ENCODE measurements at regions not wholly inside any gene's neighbourhood (a gene's known extent, or its start where the extent isn't known, plus 50 kb on each side); places are given as distances from the start of the nearest gene placed in this dataset.

DNA sequence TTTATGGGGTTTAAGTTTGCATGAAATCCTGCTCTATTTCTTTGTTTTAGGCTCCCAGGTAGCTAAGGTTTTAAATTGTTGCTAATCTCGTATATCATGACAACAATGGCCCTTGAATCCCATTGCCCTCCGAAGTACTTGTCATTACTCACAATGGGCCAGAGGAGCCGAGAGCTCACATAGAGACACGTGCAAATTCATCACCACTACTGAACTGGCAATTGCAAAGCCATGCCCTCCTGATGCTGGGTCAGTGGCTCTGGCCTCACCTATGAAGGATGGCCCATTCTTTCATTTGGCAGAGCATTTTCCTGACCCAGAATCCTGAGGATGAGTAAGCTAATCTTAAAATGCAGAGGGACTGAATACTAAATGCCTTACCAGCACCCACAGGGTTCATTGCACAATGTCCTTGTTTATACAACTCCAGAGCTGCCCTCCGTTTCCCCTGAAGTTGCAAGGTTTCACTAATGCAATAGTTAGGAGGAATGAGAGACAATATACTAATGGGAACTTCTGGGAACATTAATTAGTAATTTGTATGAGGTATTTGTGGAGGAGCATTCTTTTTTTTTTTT is 71.6 kb upstream of the GAREM1 start:
- DNase-seq, result no peak

DNA sequence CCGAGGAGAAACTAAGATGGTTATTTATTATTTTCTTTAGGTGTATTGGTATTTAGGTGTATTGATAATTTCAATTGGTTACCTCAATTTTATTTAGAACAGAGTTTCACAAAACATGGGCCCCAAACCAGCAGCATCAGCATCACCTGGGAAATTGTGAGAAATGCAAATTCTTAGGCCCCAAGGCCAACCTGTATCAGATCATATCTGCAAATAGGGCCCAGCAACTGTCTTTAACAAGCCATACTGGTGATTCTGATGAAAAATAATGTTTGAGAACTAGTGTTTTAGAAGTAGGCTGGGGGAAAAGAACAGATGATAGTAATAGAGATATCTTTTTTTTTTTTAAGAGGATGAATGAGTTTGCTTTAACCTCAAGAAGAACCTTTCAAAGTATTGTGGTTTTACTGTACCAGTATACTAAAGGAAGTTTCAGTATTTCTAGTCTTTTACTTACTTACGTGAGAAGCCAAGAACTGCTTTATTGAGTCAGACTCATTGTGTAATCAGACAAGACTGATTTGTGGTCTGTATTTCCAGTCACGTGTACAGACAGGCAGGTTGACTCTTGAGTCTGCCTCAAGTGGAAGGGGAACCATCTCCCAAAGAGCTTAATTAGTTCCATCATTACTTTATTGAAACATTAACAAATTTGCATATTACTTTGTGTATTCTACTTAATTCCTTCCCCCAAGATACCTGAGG is 60.4 kb upstream of the GAREM1 start:
- DNase-seq, result no peak

DNA sequence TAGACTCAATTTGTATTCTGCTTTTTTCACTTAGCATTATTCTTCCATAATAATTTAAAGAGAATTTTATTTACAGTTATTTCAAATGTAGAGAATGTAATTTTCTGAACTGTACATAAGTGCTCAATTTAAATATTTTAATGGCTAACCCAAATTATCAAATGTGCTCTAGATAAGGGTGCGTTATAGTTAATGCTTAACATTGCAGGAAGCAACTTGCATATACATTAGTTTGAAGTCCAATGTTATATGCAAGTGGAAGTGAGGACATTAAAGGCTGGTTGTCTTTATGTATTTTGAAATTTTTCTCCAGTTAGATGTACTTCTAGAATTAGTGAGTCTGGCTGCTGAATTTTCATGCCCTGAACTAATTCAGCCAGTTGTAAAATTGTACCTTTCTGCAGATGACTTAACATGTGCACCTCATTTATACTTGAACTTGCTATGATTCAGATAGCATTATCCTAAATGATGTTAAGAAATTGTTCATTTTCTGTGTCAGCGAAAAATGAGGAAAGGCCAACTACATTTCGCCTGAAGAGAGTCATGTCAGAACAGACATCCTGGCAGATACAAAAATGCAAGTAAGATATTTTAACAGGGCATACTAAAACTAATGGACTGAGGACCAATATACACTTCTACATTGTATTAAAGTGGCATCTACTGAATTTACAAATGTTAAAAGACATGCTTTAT is 59.2 kb upstream of the GAREM1 start:
- no peak for DNase-seq

DNA sequence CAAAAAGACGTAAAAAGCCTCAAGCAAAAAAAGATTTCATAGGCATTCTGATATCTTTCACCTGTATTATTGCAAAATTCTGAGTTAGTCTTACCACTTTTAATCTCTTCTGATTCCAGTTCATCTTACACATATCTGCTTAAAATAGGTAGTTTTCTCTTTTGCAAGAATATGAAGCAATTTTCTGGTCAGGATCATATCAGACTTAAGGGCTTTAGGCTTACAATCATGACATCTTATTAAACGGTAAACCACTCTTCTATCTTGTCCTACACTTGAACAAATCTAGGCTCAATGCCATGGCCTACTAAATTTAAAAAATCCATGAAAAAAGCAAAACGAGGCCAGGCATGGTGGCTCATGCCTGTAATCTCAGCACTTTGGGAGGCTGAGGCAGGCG is 50.1 kb upstream of the GAREM1 start:
- DNase-seq, result no peak

All from CD4-positive, alpha-beta T cell treated with Interleukin-1 beta for 1 hour (primary cell).